Fibroblast of villous mesenchyme (primary cell): ENCODE measurements at regions not wholly inside any gene's neighbourhood (a gene's known extent, or its start where the extent isn't known, plus 50 kb on each side); places are given as distances from the start of the nearest gene placed in this dataset.
A peak's percentile ranks its signal among the peaks of the same experiment; 100 is the strongest.

Source experiments
- DNase-seq: peaks from one replicate; pipeline ENCODE4 v3.0.0-alpha.2; 2010; ENCODE audit warnings: low read depth
- H3K4me3 ChIP-seq: 2 replicates; pipeline ENCODE4 v1.5.1; 2011; ENCODE audit warnings: low read depth, mild to moderate bottlenecking, low read length
- CTCF ChIP-seq: IDR thresholded peaks from 2 replicates; pipeline ENCODE4 v1.5.1; 2012; ENCODE audit warnings: low read depth, mild to moderate bottlenecking, low read length; ENCODE audit not compliant: insufficient read depth

- no peak for TF ChIP-seq CTCF
- DNase-seq: no peak
- H3K4me3 ChIP-seq: no peak overlapping the region
Observed at GRCh38 chr5:81820863-81821262, 70.0 kb upstream of the SSBP2 start.

GRCh38 chr5:81820318-81820636 lies 69.4 kb upstream of the SSBP2 start:
- no peak for DNase-seq
- no peak overlapping the region for H3K4me3 ChIP-seq
- TF ChIP-seq CTCF: no peak

- no peak overlapping the region for H3K4me3 ChIP-seq
- TF ChIP-seq CTCF: no peak
- DNase-seq: peak; percentile 32
Observed at GRCh38 chr5:81819556-81820317, 68.8 kb upstream of the SSBP2 start.

- TF ChIP-seq CTCF: no peak
- no peak overlapping the region for H3K4me3 ChIP-seq
- no peak for DNase-seq
Observed at GRCh38 chr5:81817980-81818379, 67.1 kb upstream of the SSBP2 start.

- TF ChIP-seq CTCF: no peak
- no peak for DNase-seq
- no peak overlapping the region for H3K4me3 ChIP-seq
Observed at GRCh38 chr5:81817086-81817485, 66.2 kb upstream of the SSBP2 start.

- TF ChIP-seq CTCF: no peak
- no peak for DNase-seq
Observed at GRCh38 chr5:81815321-81815720, 64.4 kb upstream of the SSBP2 start.

GRCh38 chr5:81808106-81808505 lies 57.2 kb upstream of the SSBP2 start:
- DNase-seq: no peak
- no peak for TF ChIP-seq CTCF
- no peak overlapping the region for H3K4me3 ChIP-seq

More at GRCh38 chr5:81815321-81815720, 64.4 kb upstream of the SSBP2 start:
- H3K4me3 ChIP-seq: no peak overlapping the region
